HG03520 (cell line): ENCODE measurements at regions not wholly inside any gene's neighbourhood (a gene's known extent, or its start where the extent isn't known, plus 50 kb on each side); places are given as distances from the start of the nearest gene placed in this dataset.

Source experiments
- ATAC-seq: cut with Tn5 transposase; IDR thresholded peaks from one replicate; pipeline ENCODE4 v1.9.1; 2021; ENCODE audit warnings: mild to moderate bottlenecking, moderate library complexity; ENCODE audit not compliant: unreplicated experiment

GRCh38 chr2:207403141-207403540 lies 126.6 kb upstream of the CREB1 start:
- no peak for ATAC-seq

GRCh38 chr2:207403950-207404349 lies 125.8 kb upstream of the CREB1 start:
- no peak for ATAC-seq

GRCh38 chr2:207405150-207405549 lies 124.6 kb upstream of the CREB1 start:
- no peak for ATAC-seq

GRCh38 chr2:207408086-207408794 lies 121.5 kb upstream of the CREB1 start:
- ATAC-seq: peak; percentile 97

- ATAC-seq: no peak
These were observed 120.2 kb upstream of the CREB1 start for GRCh38 chr2:207409517-207409916.

DNA sequence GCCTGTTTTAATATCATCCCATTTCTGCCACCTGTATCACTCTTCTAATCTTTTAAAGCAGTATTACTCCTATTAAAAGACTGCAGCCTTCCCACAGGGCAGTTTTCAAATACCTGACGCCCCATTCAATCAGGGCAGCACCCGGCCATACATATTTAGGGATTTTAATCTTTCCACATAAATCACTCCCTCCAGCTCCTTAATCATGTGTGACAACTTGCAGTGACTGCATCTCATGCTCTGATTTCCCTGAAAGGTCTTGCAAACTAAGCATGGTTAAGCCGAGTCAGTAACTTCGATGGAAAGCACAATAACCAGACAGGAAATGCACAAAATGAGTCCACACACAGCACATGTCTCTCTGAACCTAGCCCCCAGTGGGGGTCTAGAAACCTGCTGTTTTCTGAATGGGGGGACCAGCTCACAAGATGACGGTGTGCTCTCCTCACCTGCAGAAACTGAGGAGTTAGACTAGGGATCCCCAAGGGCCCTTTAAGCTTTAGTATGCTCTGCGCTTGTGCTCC lies 116.9 kb upstream of the CREB1 start:
- ATAC-seq: no peak

GRCh38 chr2:207413376-207413907 lies 116.3 kb upstream of the CREB1 start:
- ATAC-seq: no peak

GRCh38 chr2:207416111-207416510 lies 113.7 kb upstream of the CREB1 start:
- no peak for ATAC-seq

- ATAC-seq: no peak
These were observed 112.9 kb upstream of the CREB1 start for GRCh38 chr2:207416900-207417299.

- no peak for ATAC-seq
These were observed 112.5 kb upstream of the CREB1 start for GRCh38 chr2:207417301-207417718.

DNA sequence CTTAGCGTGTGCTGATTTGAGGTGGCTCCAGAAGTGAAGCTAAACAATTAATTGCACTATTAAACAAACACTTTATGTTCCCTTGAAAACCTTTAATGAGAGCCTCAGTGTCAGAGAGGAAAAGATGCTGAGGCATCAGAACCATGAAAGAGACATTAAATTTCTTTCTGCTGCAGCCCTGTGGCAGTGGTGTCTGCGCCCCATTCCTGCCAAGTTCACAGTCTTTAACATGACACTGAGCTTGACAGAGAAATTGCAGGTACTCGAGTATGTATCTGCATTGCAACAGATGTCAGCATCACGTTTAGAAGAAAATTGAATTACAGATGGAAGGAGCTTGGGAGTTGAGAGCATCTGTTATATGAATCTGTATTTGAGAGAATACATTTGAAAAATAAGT lies 111.3 kb upstream of the CREB1 start:
- no peak for ATAC-seq

- no peak for ATAC-seq
These were observed 110.4 kb upstream of the CREB1 start for GRCh38 chr2:207419331-207419730.

GRCh38 chr2:207421671-207422070 lies 108.1 kb upstream of the CREB1 start:
- no peak for ATAC-seq

- ATAC-seq: no peak
These were observed 107.4 kb upstream of the CREB1 start for GRCh38 chr2:207422380-207422779.

GRCh38 chr2:207423886-207424285 lies 105.9 kb upstream of the CREB1 start:
- peak; percentile 84 for ATAC-seq

DNA sequence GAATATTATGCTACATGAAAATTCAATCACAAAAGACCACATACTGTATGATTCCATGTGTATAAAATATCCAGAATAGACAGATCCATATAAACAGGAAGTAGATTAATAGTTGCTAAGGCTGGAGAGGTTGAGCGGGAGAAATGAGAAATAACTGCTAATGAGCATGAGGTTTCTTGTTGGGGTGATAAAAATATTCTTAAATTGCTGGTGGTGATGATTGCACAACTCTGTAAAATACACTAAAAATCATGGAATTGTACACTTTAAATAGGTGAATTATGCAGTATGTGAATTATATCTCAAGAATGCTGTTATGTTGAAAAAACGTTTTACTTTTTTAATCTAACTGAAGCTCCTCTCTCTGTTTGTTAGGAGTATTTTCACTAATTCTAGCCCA lies 101.8 kb upstream of the CREB1 start:
- no peak for ATAC-seq

- ATAC-seq: no peak
These were observed 101.2 kb upstream of the CREB1 start for GRCh38 chr2:207428573-207428972.

DNA sequence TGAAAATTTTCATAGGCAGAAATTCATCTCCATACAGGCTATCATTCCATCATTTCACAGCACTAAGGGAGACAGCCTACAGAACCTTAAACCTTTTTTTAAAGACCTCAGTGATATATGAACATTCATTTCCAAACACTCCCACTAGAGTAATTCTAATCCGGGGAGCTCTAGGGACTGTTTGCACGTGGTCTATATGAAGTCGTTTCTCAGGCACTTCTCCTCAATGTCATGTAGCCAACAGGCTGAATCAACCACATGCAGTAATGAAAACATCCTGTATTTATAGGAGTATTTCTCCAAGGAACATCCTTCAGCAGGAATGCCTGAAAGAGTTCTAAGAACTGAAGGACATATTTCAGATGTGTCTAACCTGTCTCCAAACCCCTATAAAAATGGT lies 97.3 kb upstream of the CREB1 start:
- ATAC-seq: no peak

DNA sequence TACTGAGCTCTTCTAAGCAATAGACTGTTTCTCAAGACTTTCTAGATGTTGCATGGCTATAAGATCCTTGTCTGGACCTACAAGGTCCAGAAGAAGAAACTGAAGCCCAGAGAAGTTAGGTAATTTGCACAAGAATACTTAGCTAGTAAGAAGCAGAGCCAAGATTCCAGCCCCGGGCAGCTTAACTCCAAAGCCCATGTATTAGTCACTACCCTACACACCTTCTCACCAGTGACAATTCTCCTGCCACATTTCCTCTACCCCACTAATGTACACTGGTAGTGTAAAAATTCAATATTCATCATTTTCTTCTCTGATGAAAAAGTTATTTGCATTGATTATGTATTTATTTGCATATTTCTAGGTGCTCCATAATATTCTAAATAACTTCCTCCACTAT lies 95.5 kb upstream of the CREB1 start:
- no peak for ATAC-seq

GRCh38 chr2:207434899-207435465 lies 94.8 kb upstream of the CREB1 start:
- ATAC-seq: no peak

- ATAC-seq: no peak
These were observed 92.6 kb upstream of the CREB1 start for GRCh38 chr2:207437136-207437523.

GRCh38 chr2:207437524-207438143 lies 92.1 kb upstream of the CREB1 start:
- no peak for ATAC-seq
